Stimulated activated CD4-positive, alpha-beta T cell treated with anti-CD3 and anti-CD28 coated beads, Interleukin-4, amount 100 ng/mL, for 4 hours (primary cell): ENCODE measurements at regions not wholly inside any gene's neighbourhood (a gene's known extent, or its start where the extent isn't known, plus 50 kb on each side); places are given as distances from the start of the nearest gene placed in this dataset.
"Not testable (repeated sequence)": the region's sequence is repeated elsewhere in the genome, so short reads cannot be mapped to it uniquely, and the experiment has no call there.

ENCODE experiments used
- DNase-seq, 2 experiments: peaks; one replicate each; pipeline ENCODE4 v3.0.0-alpha.2; 2020

DNA sequence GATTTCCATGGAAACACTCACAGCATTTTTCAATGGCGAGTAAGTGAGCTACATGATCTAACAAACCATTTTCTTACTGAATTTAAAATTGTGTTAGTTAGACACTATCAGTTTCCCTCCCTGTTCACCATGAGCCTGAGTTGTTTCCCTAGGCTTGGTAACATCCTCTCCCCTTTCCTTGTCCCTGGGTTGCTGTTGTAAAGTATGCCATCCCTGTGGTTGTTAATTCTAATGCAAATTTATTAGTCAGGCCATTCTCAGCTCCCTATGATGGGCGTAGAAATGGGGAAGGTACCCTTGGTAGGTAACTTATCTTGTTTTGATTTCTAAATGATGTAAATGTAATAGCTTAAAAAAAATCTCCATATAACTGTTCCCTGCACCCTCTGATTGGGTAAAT lies 143.0 kb downstream of the SPATA31A6 start:
- not testable (repeated sequence) for DNase-seq

DNA sequence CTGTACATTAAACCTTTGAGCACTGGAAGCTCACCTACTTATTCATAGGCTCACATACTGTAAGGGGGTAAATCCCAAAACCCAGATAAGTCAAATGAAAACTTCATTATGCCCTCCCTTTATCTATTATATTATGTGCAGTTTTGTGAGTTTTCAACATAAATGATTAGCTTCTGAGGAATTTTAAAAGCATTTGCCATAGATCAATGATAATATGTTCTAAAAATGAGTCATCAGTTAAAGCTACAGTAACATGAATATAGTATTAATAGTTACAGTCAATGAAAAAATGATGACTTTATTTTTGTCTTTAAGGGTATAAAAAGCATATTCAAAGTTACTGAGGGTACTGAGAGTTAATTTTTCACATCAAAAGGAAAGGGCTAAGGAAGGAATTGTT lies 151.9 kb downstream of the SPATA31A6 start:
- not testable (repeated sequence) for DNase-seq

GRCh38 chr9:42335984-42336657 lies 152.7 kb downstream of the SPATA31A6 start:
- not testable (repeated sequence) for DNase-seq

DNA sequence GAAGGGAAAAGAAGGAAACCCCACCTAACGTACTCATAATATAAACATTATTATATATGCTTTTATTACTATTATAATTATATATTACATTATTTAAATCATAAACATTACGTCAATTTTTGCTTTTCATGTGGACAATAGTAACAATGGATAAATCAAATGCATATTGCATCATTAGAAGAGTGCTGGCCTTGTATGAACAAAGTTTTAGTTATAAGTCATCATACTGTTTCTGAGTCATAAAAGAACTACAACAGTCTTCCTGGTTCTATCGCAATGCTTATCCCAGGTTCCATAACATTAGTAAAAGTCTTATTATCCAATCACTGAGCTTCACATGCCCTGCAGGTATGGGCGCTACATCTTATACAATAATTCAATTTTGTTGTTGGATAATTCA lies 154.8 kb downstream of the SPATA31A6 start:
- not testable (repeated sequence) for DNase-seq

GRCh38 chr9:42339671-42340434 lies 156.4 kb downstream of the SPATA31A6 start:
- DNase-seq, result not testable (repeated sequence)

GRCh38 chr9:42340435-42340723 lies 156.9 kb downstream of the SPATA31A6 start:
- DNase-seq, result not testable (repeated sequence)

GRCh38 chr9:42341860-42342259 lies 158.4 kb downstream of the SPATA31A6 start:
- DNase-seq, result not testable (repeated sequence)

DNA sequence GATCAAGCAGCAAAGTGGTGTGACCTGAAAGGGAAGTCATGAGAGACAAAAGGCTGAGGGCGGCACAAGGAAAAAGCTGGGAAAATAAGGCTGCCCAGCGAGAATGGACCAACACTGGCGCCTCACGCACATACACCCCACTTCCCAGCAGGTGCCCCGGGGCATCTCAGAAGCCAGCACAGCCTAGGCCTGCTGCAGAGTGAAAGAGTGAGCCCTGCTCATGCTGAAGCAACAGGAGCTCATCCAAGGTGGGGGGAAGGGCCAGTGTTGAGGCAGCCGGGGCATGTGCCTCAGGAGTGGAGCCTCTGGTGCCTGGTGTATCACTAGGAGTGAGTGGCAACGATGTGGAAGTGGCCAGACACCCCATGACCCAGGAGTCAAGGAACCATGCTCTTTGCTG lies 158.8 kb downstream of the SPATA31A6 start:
- not testable (repeated sequence) for DNase-seq

DNA sequence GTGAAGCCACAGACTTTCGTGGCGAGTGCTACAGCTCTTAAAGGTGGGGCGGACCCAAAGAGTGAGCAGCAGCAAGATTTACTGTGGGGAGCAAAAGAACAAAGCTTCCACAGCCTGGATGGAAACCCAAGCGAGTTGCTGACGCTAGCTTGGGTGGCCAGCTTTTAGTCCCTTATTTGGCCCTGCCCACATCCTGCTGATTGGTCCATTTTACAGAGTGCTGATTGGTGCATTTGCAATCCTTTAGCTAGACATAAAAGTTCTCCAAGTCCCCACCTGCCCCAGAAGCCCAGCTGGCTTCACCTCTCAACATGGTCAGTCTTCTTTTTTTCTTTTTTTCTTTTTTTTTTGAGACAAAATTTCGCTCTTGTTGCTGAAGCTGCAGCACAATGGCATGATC lies 161.0 kb downstream of the SPATA31A6 start:
- not testable (repeated sequence) for DNase-seq

DNA sequence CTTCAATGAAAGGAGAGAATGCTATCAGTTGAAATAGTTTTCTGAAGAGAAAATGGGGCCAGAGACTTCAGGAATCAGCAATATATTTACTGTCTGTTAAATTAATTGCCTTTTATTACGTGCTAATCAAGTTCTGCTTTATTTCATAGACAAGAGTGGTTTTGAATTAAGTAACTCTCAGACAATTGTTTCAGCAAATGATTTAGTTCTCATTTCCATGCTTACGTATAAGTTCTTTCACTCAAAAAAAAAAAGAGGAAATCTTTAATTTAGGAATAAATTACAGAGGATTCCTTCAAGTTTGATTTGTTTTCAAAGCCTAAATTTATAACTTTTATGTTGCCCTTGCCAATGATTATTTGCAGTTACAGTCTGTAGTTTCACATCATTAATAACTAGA lies 163.5 kb downstream of the SPATA31A6 start:
- DNase-seq, result not testable (repeated sequence)

DNA sequence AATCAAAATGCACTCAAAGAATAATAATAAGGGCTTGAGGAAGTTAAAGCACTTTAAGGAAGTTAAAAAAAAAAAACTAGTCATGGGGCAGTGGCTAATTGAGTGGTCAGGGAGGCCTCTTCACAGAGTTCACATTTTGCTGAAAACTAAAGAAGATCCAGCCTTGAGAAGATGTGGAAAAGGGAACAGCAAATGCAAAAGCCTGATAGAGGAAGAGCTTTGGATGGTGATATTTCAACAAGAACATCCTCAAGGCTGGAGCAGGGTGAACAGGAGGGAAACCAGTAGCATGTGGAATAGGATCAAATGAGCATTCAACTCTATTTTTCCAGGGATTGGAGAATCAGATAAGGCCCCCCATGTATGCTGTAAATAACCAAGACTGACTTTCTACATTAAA lies 165.7 kb downstream of the SPATA31A6 start:
- not testable (repeated sequence) for DNase-seq

DNA sequence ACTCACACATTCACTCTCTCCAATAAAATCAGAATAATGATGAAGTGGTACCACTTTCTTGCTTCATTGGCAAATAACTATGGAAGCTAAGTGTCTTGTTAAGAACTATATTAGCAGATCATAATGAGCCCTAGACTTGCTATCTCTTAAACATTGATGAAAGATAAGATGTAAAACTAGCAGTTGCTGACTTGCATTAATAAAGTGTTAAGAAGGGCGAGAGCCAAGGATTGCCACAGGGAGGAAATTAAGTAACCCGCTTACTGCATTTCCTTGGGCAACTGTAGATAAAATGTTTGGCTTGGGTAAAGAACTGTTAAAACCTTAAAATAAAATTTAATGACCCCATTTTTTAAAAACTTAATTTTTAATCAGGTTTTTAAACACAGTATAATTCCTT lies 167.0 kb downstream of the SPATA31A6 start:
- not testable (repeated sequence) for DNase-seq

GRCh38 chr9:42357604-42358373 lies 174.3 kb downstream of the SPATA31A6 start:
- DNase-seq, result not testable (repeated sequence)

DNA sequence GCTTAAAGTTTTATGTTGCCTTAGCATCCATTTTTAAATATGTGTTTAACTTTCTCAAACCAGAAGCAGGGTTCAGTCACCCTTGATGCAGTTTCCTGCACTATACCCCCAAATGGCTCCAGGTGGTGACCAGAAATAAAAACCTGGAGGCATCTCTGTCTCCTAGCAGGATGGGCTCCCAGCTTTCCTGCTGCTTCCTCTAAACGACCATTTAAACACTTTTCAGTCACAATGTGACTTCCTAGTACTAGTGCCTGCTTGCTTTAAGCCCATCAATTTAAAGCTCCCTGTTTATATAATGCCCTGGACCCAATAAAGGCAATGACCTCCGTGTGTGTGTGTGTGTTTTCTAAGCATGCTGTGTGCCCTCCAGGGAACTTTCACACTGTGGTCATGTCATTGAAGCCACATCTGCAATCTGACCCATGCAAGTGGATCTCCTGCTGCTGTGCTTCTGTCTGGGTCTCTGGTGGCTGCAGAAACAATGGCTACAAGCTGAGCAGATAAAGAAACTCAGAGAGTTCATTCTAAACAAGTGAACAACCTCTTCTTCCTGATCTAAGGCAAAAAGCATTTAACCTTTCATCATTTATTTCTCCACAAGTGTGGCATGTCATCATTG lies 175.3 kb downstream of the SPATA31A6 start:
- DNase-seq, result not testable (repeated sequence)

DNA sequence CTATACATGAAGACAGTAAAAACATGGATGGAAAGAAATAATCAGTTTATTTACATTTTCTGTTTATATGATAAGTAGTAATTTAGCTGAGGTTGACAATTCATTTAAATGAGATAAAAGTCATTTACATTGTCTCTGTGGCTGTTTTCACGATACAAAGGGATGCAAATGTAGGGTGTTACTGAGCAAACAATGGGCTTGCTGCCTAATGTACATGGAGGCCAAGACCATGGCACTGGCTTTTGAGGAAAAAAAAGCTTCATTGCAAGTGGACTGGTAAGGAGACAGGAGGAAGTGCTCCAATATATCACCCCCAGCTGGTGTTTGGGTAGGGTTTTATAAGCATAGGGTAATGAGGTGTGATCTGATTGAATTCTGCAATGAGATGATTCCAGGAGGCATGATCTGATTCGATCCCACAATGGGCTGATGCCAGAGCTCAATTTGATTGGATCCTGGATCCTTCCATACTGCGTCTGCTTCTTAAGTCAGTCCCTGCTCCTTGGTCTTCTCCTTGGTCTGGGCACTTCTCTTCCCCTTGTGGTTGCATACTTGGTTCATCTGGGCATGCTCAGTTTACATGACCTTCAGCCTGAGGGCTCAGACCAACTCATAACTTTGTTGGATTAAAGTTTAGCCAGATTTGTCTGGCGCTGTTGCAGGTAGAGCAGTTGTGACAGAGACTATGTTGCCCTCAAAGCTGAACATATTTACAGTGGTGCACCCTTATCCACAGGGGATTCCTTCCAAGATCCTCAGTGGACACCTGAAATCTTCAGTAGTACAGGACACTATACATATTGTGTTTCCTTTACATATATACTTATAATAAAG lies 181.2 kb downstream of the SPATA31A6 start:
- DNase-seq, result not testable (repeated sequence)

DNA sequence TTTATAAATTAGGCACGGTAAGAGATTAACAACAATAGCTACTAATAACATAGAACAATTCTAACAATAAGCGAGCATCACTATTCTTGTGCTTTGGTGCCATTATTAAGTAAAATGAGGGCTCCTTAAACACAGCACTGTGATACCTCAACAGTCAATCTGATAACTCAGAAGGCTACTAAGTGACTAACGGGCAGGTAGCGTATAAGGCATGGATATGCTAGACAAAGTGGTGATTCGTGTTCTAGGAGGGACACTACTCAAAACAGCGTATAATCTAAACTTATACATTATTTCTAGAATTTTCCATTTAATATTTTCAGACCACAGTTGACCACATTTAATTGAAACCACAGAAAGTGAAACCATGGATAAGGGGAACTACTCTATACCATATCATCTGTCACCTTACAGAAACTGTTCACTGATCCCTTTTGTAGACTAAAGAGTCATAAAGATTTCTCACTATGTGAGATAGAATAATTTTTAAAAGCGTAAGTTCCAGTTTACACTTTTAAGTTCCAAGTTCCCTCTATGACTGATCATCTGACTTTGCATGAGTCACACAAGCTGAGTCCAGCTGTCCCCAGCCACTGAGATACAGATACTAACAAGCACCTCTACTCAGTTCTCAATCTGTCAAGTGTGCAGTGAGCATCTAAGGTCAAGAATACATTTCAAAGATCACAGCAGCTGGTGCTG lies 181.9 kb downstream of the SPATA31A6 start:
- DNase-seq, result not testable (repeated sequence)

GRCh38 chr9:42368279-42368881 lies 184.9 kb downstream of the SPATA31A6 start:
- DNase-seq, result not testable (repeated sequence)

DNA sequence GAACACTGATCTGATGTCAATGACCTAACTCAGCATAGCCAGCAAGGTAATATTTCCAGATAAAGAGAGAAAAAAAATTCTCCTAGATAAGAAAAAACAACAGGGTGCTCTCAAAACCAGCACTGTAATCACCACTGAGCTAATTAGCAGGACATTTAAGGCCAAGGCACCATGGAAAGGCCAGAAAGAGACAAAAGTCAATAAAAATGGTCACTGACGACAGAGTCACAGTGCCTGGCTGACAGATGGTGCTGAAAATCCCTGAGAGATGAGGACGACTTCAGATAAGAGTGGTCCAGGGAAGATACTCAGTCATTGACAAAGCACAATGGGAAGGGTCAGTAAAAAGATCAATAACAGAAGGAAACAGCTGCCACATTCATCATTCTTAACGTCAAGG lies 186.7 kb downstream of the SPATA31A6 start:
- not testable (repeated sequence) for DNase-seq

GRCh38 chr9:42371417-42371816 lies 188.0 kb downstream of the SPATA31A6 start:
- not testable (repeated sequence) for DNase-seq

DNA sequence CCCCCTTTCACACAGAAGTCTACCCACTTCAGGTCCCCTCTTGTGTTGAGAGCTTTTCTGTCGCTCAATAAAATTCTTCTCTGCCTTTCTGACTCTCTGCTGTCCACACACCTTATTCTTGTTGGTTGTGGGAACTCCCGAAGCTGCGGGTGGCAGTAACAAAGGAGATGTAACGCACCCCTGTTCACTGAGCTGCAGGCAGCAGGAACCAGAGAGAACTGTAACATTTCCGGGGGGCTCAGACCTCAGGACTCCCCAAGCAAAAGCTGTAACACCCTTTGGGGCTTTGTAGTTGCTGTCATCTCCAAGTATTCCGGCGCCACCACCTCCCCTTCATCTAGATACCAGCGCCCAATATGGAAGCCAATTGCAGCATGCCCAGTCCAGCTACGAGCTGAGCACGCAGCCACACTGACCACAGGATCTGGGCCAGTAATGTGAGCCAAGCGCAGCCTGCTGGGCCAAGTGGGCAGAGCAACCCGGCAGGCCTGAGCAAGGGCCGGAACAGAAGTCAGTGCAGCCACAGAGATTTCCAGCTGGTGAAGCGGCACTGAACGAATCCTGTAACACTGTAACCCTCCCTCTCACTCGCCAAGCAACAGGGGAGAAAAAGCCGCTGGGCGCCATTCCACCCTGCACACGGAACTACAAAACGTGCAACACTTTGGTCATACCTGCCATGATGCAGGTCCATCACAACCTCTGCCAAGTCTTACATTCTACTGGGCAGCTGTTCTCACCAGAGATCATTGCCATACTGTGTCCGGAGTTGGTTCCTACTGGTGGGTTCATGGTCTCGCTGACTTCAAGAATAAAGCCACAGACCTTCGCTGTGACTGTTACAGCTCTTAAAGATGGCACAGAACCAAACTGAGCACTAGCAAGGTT lies 194.3 kb downstream of the SPATA31A6 start:
- DNase-seq, result not testable (repeated sequence)
